ENCODE measurements at regions not wholly inside any gene's neighbourhood (a gene's known extent, or its start where the extent isn't known, plus 50 kb on each side); places are given as distances from the start of the nearest gene placed in this dataset.

GRCh38 chr13:75137911-75138571, 343.9 kb downstream of the TBC1D4 start (continued):
- TF ChIP-seq ZNF462 (CRISPR knock-in tag; IDR thresholded peaks at IDR 0.05), result no peak

GRCh38 chr13:75136151-75136550, 345.8 kb downstream of the TBC1D4 start:
- no peak overlapping the region for H3K4me2 ChIP-seq
- DNase-seq (ENCODE audit: low spot score), result no peak
- no peak for TF ChIP-seq STAT1 (IDR thresholded peaks at IDR 0.05; ENCODE audit: unreplicated experiment)
- TF ChIP-seq ETS1 (IDR thresholded peaks at IDR 0.05), result no peak
- TF ChIP-seq NANOG (IDR thresholded peaks at IDR 0.05; ENCODE audit: borderline replicate concordance), result no peak
- TF ChIP-seq ZNF114 (CRISPR knock-in tag; IDR thresholded peaks at IDR 0.05), result no peak
- no peak for TF ChIP-seq REST (IDR thresholded peaks at IDR 0.05; ENCODE audit: unreplicated experiment)

More at GRCh38 chr13:75136151-75136550, 345.8 kb downstream of the TBC1D4 start:
- no peaks in the 10 kb centered on the region for H3K27me3 Mint-ChIP-seq (ENCODE audit: insufficient read depth, low read depth, poor library complexity)
- Histone ChIP-seq H3K36me3 (ENCODE audit: insufficient read depth) (0 out of 2 replicates have a peak, but pooled peaks cover 5% of the 10 kb centered on the region), H3K27me3 (ENCODE audit: insufficient read depth) (no peaks in the 10 kb centered on the region), H3K9me2 (ENCODE audit: insufficient read depth) (0 out of 2 replicates have a peak, but pooled peaks cover 4% of the 10 kb centered on the region), H3K4me1 (ENCODE audit: insufficient read depth) (no peaks in the 10 kb centered on the region), H3K27ac (ENCODE audit: low read depth) (no peak overlapping the region), H3F3A (replicated peaks; ENCODE audit: low read depth) (no peaks in the 10 kb centered on the region), H2AFZ (no peak overlapping the region), H4K20me1 (replicated peaks; ENCODE audit: insufficient read depth) (no peaks in the 10 kb centered on the region), H3K79me2 (replicated peaks; ENCODE audit: insufficient read depth) (no peaks in the 10 kb centered on the region), H3K4me3 (no peak overlapping the region)
- H3K36me3 Mint-ChIP-seq (ENCODE audit: low read depth), result peaks cover 14% of the 10 kb centered on the region; the same call in 2 of the 3 replicates
- H3K27ac Mint-ChIP-seq, result no peak overlapping the region
- H3K9me3 Mint-ChIP-seq, result peaks cover 35% of the 10 kb centered on the region
- H3K4me1 Mint-ChIP-seq, result no peaks in the 10 kb centered on the region
- ATAC-seq, result no peak
- H3K4me3 Mint-ChIP-seq, result no peak overlapping the region
